ENCODE measurements at regions not wholly inside any gene's neighbourhood (a gene's known extent, or its start where the extent isn't known, plus 50 kb on each side); places are given as distances from the start of the nearest gene placed in this dataset.

GRCh38 chr5:162785673-162786072 is 651.7 kb upstream of the CCNG1 start:
- WGBS (ENCODE audit: low lambda C conversion rate), result 0% methylated on average over 1 of the region's 1 CpG
- no peak overlapping the region for H3K4me2 ChIP-seq
- H3K9me3 ChIP-seq, result peaks cover 8% of the 10 kb centered on the region; the same call in 1 of the 2 replicates
- no peak overlapping the region for H3K9ac ChIP-seq
- no peak overlapping the region for H3K4me3 ChIP-seq (ENCODE audit: low read depth in 2 of 2, low read length in 1 of 2)
- CTCF ChIA-PET, result no interaction called here
- H3K79me2 ChIP-seq (ENCODE audit: insufficient read depth), result no peaks in the 10 kb centered on the region
- TF ChIP-seq YY1 (IDR thresholded peaks at IDR 0.05; ENCODE audit: low read depth) (no peak), RAD21 (IDR thresholded peaks at IDR 0.05; ENCODE audit: low read length) (no peak)
- DNase-seq, result no peak
- no peaks in the 10 kb centered on the region for H3K4me1 ChIP-seq (ENCODE audit: control insufficient read depth in 1 of 2, insufficient read depth in 2 of 2, low read depth in 1 of 2, low read length in 1 of 2)
- POLR2A ChIA-PET, result no interaction called here
- H3K36me3 ChIP-seq (replicated peaks in 1 of 2; ENCODE audit: control insufficient read depth in 1 of 2, insufficient read depth in 2 of 2, low read length in 1 of 2), result no peaks in the 10 kb centered on the region
- H4K20me1 ChIP-seq (ENCODE audit: insufficient read depth), result no peaks in the 10 kb centered on the region
- H3K27ac ChIP-seq (ENCODE audit: low read depth in 2 of 2, low read length in 1 of 2), result no peak overlapping the region
- no peaks in the 10 kb centered on the region for H3F3A ChIP-seq (replicated peaks; ENCODE audit: insufficient read depth)
- H3K27me3 ChIP-seq (ENCODE audit: insufficient read depth), result no peaks in the 10 kb centered on the region
- no peak overlapping the region for H2AFZ ChIP-seq (ENCODE audit: low read depth)
- H3K9me2 ChIP-seq, result no peaks in the 10 kb centered on the region; the same call in 1 of the 2 replicates

- Histone ChIP-seq H3K9me2 (no peaks in the 10 kb centered on the region), H3K36me3 (replicated peaks in 1 of 2; ENCODE audit: control insufficient read depth in 1 of 2, insufficient read depth in 2 of 2, low read length in 1 of 2) (no peaks in the 10 kb centered on the region), H3F3A (replicated peaks; ENCODE audit: insufficient read depth) (no peaks in the 10 kb centered on the region), H3K79me2 (ENCODE audit: insufficient read depth) (no peaks in the 10 kb centered on the region), H3K4me2 (no peak overlapping the region), H3K9ac (no peak overlapping the region), H3K27me3 (ENCODE audit: insufficient read depth) (no peaks in the 10 kb centered on the region), H2AFZ (ENCODE audit: low read depth) (no peak overlapping the region), H3K4me3 (ENCODE audit: low read depth in 2 of 2, low read length in 1 of 2) (no peak overlapping the region), H3K9me3 (0 out of 2 replicates have a peak, but pooled peaks cover 3% of the 10 kb centered on the region), H3K4me1 (ENCODE audit: control insufficient read depth in 1 of 2, insufficient read depth in 2 of 2, low read depth in 1 of 2, low read length in 1 of 2) (no peaks in the 10 kb centered on the region), H3K27ac (ENCODE audit: low read depth in 2 of 2, low read length in 1 of 2) (no peak overlapping the region), H4K20me1 (ENCODE audit: insufficient read depth) (no peaks in the 10 kb centered on the region)
- CTCF ChIA-PET, result no interaction called here
- 3% methylated on average over 1 of the region's 1 CpG for WGBS (ENCODE audit: low lambda C conversion rate)
- no peak for DNase-seq
- POLR2A ChIA-PET, result no interaction called here
- TF ChIP-seq, protein P1, sequence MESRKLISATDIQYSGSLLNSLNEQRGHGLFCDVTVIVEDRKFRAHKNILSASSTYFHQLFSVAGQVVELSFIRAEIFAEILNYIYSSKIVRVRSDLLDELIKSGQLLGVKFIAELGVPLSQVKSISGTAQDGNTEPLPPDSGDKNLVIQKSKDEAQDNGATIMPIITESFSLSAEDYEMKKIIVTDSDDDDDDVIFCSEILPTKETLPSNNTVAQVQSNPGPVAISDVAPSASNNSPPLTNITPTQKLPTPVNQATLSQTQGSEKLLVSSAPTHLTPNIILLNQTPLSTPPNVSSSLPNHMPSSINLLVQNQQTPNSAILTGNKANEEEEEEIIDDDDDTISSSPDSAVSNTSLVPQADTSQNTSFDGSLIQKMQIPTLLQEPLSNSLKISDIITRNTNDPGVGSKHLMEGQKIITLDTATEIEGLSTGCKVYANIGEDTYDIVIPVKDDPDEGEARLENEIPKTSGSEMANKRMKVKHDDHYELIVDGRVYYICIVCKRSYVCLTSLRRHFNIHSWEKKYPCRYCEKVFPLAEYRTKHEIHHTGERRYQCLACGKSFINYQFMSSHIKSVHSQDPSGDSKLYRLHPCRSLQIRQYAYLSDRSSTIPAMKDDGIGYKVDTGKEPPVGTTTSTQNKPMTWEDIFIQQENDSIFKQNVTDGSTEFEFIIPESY (IDR thresholded peaks at IDR 0.05; ENCODE audit: borderline replicate concordance, low read depth), result no peak
- TF ChIP-seq, protein P2, sequence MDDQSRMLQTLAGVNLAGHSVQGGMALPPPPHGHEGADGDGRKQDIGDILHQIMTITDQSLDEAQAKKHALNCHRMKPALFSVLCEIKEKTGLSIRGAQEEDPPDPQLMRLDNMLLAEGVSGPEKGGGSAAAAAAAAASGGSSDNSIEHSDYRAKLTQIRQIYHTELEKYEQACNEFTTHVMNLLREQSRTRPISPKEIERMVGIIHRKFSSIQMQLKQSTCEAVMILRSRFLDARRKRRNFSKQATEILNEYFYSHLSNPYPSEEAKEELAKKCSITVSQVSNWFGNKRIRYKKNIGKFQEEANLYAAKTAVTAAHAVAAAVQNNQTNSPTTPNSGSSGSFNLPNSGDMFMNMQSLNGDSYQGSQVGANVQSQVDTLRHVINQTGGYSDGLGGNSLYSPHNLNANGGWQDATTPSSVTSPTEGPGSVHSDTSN (IDR thresholded peaks at IDR 0.05), result no peak
- TF ChIP-seq SMC3 (IDR thresholded peaks at IDR 0.05; ENCODE audit: low read depth, low read length), result no peak
- TF ChIP-seq, protein P3, sequence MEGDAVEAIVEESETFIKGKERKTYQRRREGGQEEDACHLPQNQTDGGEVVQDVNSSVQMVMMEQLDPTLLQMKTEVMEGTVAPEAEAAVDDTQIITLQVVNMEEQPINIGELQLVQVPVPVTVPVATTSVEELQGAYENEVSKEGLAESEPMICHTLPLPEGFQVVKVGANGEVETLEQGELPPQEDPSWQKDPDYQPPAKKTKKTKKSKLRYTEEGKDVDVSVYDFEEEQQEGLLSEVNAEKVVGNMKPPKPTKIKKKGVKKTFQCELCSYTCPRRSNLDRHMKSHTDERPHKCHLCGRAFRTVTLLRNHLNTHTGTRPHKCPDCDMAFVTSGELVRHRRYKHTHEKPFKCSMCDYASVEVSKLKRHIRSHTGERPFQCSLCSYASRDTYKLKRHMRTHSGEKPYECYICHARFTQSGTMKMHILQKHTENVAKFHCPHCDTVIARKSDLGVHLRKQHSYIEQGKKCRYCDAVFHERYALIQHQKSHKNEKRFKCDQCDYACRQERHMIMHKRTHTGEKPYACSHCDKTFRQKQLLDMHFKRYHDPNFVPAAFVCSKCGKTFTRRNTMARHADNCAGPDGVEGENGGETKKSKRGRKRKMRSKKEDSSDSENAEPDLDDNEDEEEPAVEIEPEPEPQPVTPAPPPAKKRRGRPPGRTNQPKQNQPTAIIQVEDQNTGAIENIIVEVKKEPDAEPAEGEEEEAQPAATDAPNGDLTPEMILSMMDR (IDR thresholded peaks at IDR 0.05), result no peak
- TF ChIP-seq RAD21 (IDR thresholded peaks at IDR 0.05; ENCODE audit: low read length), result no peak
- TF ChIP-seq, protein P4, sequence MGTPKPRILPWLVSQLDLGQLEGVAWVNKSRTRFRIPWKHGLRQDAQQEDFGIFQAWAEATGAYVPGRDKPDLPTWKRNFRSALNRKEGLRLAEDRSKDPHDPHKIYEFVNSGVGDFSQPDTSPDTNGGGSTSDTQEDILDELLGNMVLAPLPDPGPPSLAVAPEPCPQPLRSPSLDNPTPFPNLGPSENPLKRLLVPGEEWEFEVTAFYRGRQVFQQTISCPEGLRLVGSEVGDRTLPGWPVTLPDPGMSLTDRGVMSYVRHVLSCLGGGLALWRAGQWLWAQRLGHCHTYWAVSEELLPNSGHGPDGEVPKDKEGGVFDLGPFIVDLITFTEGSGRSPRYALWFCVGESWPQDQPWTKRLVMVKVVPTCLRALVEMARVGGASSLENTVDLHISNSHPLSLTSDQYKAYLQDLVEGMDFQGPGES (IDR thresholded peaks at IDR 0.05; ENCODE audit: low read depth, low read length), result no peak
Observed at GRCh38 chr5:162786234-162786633, 651.2 kb upstream of the CCNG1 start.

All from SK-N-SH (cell line).